H1 (cell line): ENCODE measurements at regions not wholly inside any gene's neighbourhood (a gene's known extent, or its start where the extent isn't known, plus 50 kb on each side); places are given as distances from the start of the nearest gene placed in this dataset.

Experiments used
- CTCF ChIA-PET: fragments of 300-600 bp; sonication (Branson Sonifier 250); formaldehyde crosslinking; loops from one replicate; lab custom pipeline; 2021; ENCODE audit not compliant: partially characterized antibody; lab: Charles Lee
- POLR2A ChIA-PET: fragments of 300-600 bp; sonication (Branson Sonifier 250); formaldehyde crosslinking; loops from one replicate; lab custom pipeline; 2021; ENCODE audit warnings: inconsistent platforms; ENCODE audit not compliant: partially characterized antibody; lab: Charles Lee
- DNase-seq, 2 experiments: peaks; one replicate each; pipeline versions ENCODE4 v3.0.0 to v3.0.0-alpha.2; 2010 to 2022; ENCODE audit warnings: low spot score in 2 of 2, low read depth in 1 of 2, mixed read lengths in 1 of 2
- FAIRE-seq: peaks from 2 replicates; lab custom pipeline; 2011; peaks lifted over from hg19 to GRCh38; lab: Jason Lieb, UNC
- H2AFZ ChIP-seq: 2 replicates; pipeline ENCODE4 v1.8.1; 2012; ENCODE audit warnings: low read length, inconsistent platforms
- H2AK5ac ChIP-seq: 2 replicates; pipeline ENCODE4 v1.6.1; 2013; ENCODE audit warnings: low read depth, low read length
- H2BK120ac ChIP-seq: replicated peaks from 2 replicates; pipeline ENCODE3; 2013; ENCODE audit warnings: low read depth, low read length, inconsistent platforms
- H2BK12ac ChIP-seq: 2 replicates; pipeline ENCODE4 v1.6.1; 2013; ENCODE audit warnings: low read depth, low read length
- H2BK15ac ChIP-seq: 2 replicates; pipeline ENCODE4 v1.6.1; 2013; ENCODE audit warnings: low read length
- H2BK20ac ChIP-seq: 2 replicates; pipeline ENCODE4 v1.6.1; 2013; ENCODE audit warnings: low read length
- H2BK5ac ChIP-seq: 2 replicates; pipeline ENCODE4 v1.6.1; 2013; ENCODE audit warnings: low read depth, low read length
- H3K14ac ChIP-seq: 2 replicates; pipeline ENCODE4 v1.6.1; 2013; ENCODE audit warnings: inconsistent platforms; ENCODE audit not compliant: insufficient read length
- H3K18ac ChIP-seq: 2 replicates; pipeline ENCODE4 v1.6.1; 2013; ENCODE audit warnings: low read length; ENCODE audit errors: extremely low read depth
- H3K23ac ChIP-seq: 2 replicates; pipeline ENCODE4 v1.6.1; 2013; ENCODE audit warnings: inconsistent platforms; ENCODE audit not compliant: insufficient read length
- H3K23me2 ChIP-seq: 2 replicates; pipeline ENCODE4 v1.6.1; 2013; ENCODE audit warnings: low read depth, low read length
- H3K27ac ChIP-seq: 2 replicates; pipeline ENCODE4 v1.6.1; 2011; ENCODE audit warnings: low read depth, low read length, inconsistent platforms
- H3K27me3 ChIP-seq, 4 experiments: replicated peaks in 1 of 4; 1 replicate in 1 of 4; 2 replicates in 3 of 4; pipeline versions ENCODE4 v1.6.1 to v1.8.1; 2011 to 2013; ENCODE audit warnings: low read length in 3 of 4, mild to moderate bottlenecking in 3 of 4, inconsistent platforms in 2 of 4, mixed read lengths in 2 of 4, moderate library complexity in 1 of 4; ENCODE audit not compliant: control insufficient read depth in 3 of 4, insufficient read depth in 3 of 4; ENCODE audit errors: extremely low read depth in 1 of 4
- H3K36me3 ChIP-seq, 4 experiments: 2 replicates each; pipeline versions ENCODE4 v1.6.1 to v1.8.1; 2011 to 2013; ENCODE audit warnings: mild to moderate bottlenecking in 4 of 4, low read length in 3 of 4, moderate library complexity in 2 of 4, control low read depth in 1 of 4, inconsistent platforms in 1 of 4; ENCODE audit not compliant: insufficient read depth in 4 of 4, control insufficient read depth in 2 of 4
- H3K4ac ChIP-seq: replicated peaks from 2 replicates; pipeline ENCODE3; 2013; ENCODE audit warnings: low read length, low read depth, mixed read lengths, inconsistent platforms; ENCODE audit not compliant: insufficient read length
- H3K4me1 ChIP-seq, 4 experiments: replicated peaks in 1 of 4; 1 replicate in 1 of 4; 2 replicates in 3 of 4; pipeline versions ENCODE4 v1.6.1 to v1.8.1; 2011 to 2013; ENCODE audit warnings: low read length in 3 of 4, inconsistent platforms in 2 of 4, mixed read lengths in 1 of 4; ENCODE audit not compliant: insufficient read depth in 4 of 4, control insufficient read depth in 3 of 4
- H3K4me2 ChIP-seq, 2 experiments: 2 replicates each; pipeline versions ENCODE4 v1.6.1 to v1.8.1; 2011 to 2013; ENCODE audit warnings: low read depth in 2 of 2, low read length in 2 of 2, control low read depth in 1 of 2, inconsistent platforms in 1 of 2, mild to moderate bottlenecking in 1 of 2; ENCODE audit not compliant: insufficient read depth in 1 of 2
- H3K4me3 ChIP-seq, 4 experiments: fragments of 200-600, 300-600 bp in 1 of 4; sonication (generic), shearing (Covaris generic), sonication (Bioruptor Twin) in 1 of 4; 2 replicates each; pipeline versions ENCODE4 v1.5.1 to v1.8.1; 2011 to 2016; ENCODE audit warnings: low read length in 4 of 4, low read depth in 3 of 4, control low read depth in 2 of 4, inconsistent platforms in 2 of 4, mild to moderate bottlenecking in 2 of 4, mixed read lengths in 1 of 4, moderate library complexity in 1 of 4; ENCODE audit not compliant: insufficient read depth in 2 of 4; ENCODE audit errors: extremely low read depth in 1 of 4
- H3K56ac ChIP-seq: replicated peaks from 2 replicates; pipeline ENCODE3; 2013; ENCODE audit warnings: low read depth, mild to moderate bottlenecking, mixed read lengths, low read length, inconsistent platforms; ENCODE audit not compliant: insufficient read length
- H3K79me1 ChIP-seq: 2 replicates; pipeline ENCODE4 v1.6.1; 2013; ENCODE audit warnings: low read depth, low read length, control low read depth
- H3K79me2 ChIP-seq, 2 experiments: 2 replicates each; pipeline versions ENCODE4 v1.6.1 to v1.8.1; 2012 to 2013; ENCODE audit warnings: low read length in 2 of 2, mild to moderate bottlenecking in 2 of 2, inconsistent platforms in 1 of 2; ENCODE audit not compliant: insufficient read depth in 2 of 2, control insufficient read depth in 1 of 2
- H3K9ac ChIP-seq, 4 experiments: replicated peaks in 1 of 4; 1 replicate in 1 of 4; 2 replicates in 3 of 4; pipeline versions ENCODE4 v1.6.1 to v1.8.1; 2011 to 2013; ENCODE audit warnings: low read depth in 3 of 4, low read length in 3 of 4, control low read depth in 2 of 4, mild to moderate bottlenecking in 2 of 4, moderate library complexity in 2 of 4, inconsistent platforms in 1 of 4; ENCODE audit errors: extremely low read depth in 1 of 4
- H3K9me3 ChIP-seq, 2 experiments: 2 replicates each; pipeline versions ENCODE4 v1.6.1 to v1.8.1; 2012 to 2013; ENCODE audit warnings: mild to moderate bottlenecking in 2 of 2, moderate library complexity in 2 of 2, control low read depth in 1 of 2, inconsistent platforms in 1 of 2, low read depth in 1 of 2, low read length in 1 of 2, mixed read lengths in 1 of 2; ENCODE audit not compliant: insufficient read depth in 2 of 2
- H4K20me1 ChIP-seq, 2 experiments: replicated peaks in 1 of 2; 2 replicates each; pipeline versions ENCODE3 to v1.8.1; 2011 to 2013; ENCODE audit warnings: inconsistent platforms in 2 of 2, low read length in 2 of 2, mild to moderate bottlenecking in 1 of 2; ENCODE audit not compliant: insufficient read depth in 2 of 2, control insufficient read depth in 1 of 2
- H4K5ac ChIP-seq: 2 replicates; pipeline ENCODE4 v1.6.1; 2013; ENCODE audit warnings: low read length, low read depth, mixed read lengths, inconsistent platforms; ENCODE audit not compliant: insufficient read length
- H4K8ac ChIP-seq: 2 replicates; pipeline ENCODE4 v1.8.0; 2013; ENCODE audit warnings: mild to moderate bottlenecking, moderate library complexity, low read length, inconsistent platforms; ENCODE audit not compliant: insufficient read depth; ENCODE audit errors: extremely low read depth
- H4K91ac ChIP-seq: replicated peaks from 2 replicates; pipeline ENCODE3; 2013; ENCODE audit warnings: low read length, mixed read lengths, inconsistent platforms; ENCODE audit not compliant: insufficient read length
- CBX5 ChIP-seq: fragments of 300-800, 300-1000 bp; sonication (generic); IDR thresholded peaks from 2 replicates; pipeline ENCODE4 v1.7.1; 2016; ENCODE audit warnings: antibody characterized with exemption, low read length, low read depth
- CREB1 ChIP-seq: IDR thresholded peaks from 2 replicates; pipeline ENCODE4 v1.6.1; 2012; ENCODE audit warnings: inconsistent platforms
- EZH2 ChIP-seq: fragments of 200-600 bp; sonication (generic); IDR thresholded peaks from 2 replicates; pipeline ENCODE4 v1.7.1; 2012; ENCODE audit warnings: low read depth, mild to moderate bottlenecking, moderate library complexity, low read length, inconsistent platforms; ENCODE audit not compliant: severe bottlenecking
- KDM4A ChIP-seq: IDR thresholded peaks from one replicate; pipeline ENCODE4 v1.7.1; 2012; ENCODE audit warnings: low read depth, mild to moderate bottlenecking, moderate library complexity, low read length, inconsistent platforms; ENCODE audit not compliant: severe bottlenecking
- NRF1 ChIP-seq: IDR thresholded peaks from 2 replicates; pipeline ENCODE4 v1.6.1; 2011; ENCODE audit warnings: mild to moderate bottlenecking, low read depth, low read length, improper control_type of control experiment
- POLR2AphosphoS5 ChIP-seq: IDR thresholded peaks from 2 replicates; pipeline ENCODE4 v1.6.1; 2011; ENCODE audit warnings: low read depth, low read length
- POU5F1 ChIP-seq: IDR thresholded peaks from 2 replicates; pipeline ENCODE4 v1.6.1; 2011; ENCODE audit warnings: low read depth, mild to moderate bottlenecking, low read length, moderate library complexity
- RBBP5 ChIP-seq: IDR thresholded peaks from 2 replicates; pipeline ENCODE4 v1.7.1; 2012; ENCODE audit warnings: low read depth, mild to moderate bottlenecking, inconsistent platforms, low read length, moderate library complexity, borderline replicate concordance
- RXRA ChIP-seq: IDR thresholded peaks from 2 replicates; pipeline ENCODE4 v1.6.1; 2011; ENCODE audit warnings: low read depth, mild to moderate bottlenecking, low read length, moderate library complexity; ENCODE audit not compliant: insufficient read depth
- SIRT6 ChIP-seq: IDR thresholded peaks from one replicate; pipeline ENCODE4 v1.7.1; 2012; ENCODE audit warnings: low read length, inconsistent platforms
- SUZ12 ChIP-seq: fragments of 200-600 bp; sonication (generic); IDR thresholded peaks from 2 replicates; pipeline ENCODE4 v1.6.1; 2012; ENCODE audit warnings: mild to moderate bottlenecking, inconsistent platforms, low read length, moderate library complexity, mixed read lengths
- ZNF274 ChIP-seq: IDR thresholded peaks from 2 replicates; pipeline ENCODE4 v1.7.0; 2012; ENCODE audit warnings: low read length, borderline replicate concordance; ENCODE audit errors: extremely low read depth
- WGBS, 2 experiments: shearing (Covaris generic) in 1 of 2; methylation state at CpG; one replicate each; pipeline versions ENCODE4 v1.1.6 to v1.1.7; 2013 to 2015; ENCODE audit warnings: low lambda C conversion rate in 2 of 2, mixed read lengths in 2 of 2, inconsistent platforms in 1 of 2, low coverage in 1 of 2, missing lambda C conversion rate in 1 of 2; ENCODE audit not compliant: insufficient replicate concordance in 2 of 2, insufficient coverage in 1 of 2, insufficient read length in 1 of 2; ENCODE audit errors: extremely low coverage in 1 of 2, missing lambda C conversion rate in 1 of 2; 5-methylcytosine and 5-hydroxymethylcytosine counted together
- TF ChIP-seq, protein P1 (sequence below): IDR thresholded peaks from 2 replicates; pipeline ENCODE4 v1.6.1; 2012; ENCODE audit warnings: inconsistent platforms
- TF ChIP-seq, protein P2 (sequence below): IDR thresholded peaks from 2 replicates; pipeline ENCODE4 v1.6.1; 2011; ENCODE audit warnings: low read depth, mild to moderate bottlenecking, low read length; ENCODE audit not compliant: insufficient read depth

DNA sequence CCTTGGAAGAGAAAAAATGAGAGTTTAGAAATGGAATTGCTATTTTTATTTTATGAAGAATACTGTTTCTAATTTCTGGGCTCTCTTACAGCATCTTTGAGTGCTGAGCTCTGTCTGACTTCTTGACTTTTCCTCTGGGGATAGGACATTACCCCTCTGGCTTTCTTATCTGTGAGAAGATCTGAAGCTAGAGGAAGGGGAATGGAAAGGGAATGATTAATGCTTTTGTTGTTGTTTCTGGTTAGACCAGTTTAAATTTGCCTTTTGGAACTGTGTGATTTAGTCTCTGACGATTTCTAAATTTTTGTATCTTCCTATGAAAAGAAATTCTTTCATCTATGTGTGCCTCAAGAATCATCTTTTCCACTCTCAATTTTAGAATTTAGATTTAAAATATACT lies 811.4 kb downstream of the REEP3 start:
- H3K56ac ChIP-seq, result no peak overlapping the region
- no peak overlapping the region for H2AK5ac ChIP-seq
- no peaks in the 10 kb centered on the region for H3K79me1 ChIP-seq
- DNase-seq, result no peak
- no peak overlapping the region for H2BK5ac ChIP-seq
- H3K4me1 ChIP-seq, result no peaks in the 10 kb centered on the region
- no peak overlapping the region for H2BK12ac ChIP-seq
- no peaks in the 10 kb centered on the region; a peak in 1 of 4 replicates for H3K9me3 ChIP-seq
- no peak overlapping the region for H3K9ac ChIP-seq
- no peaks in the 10 kb centered on the region for H4K20me1 ChIP-seq
- H3K4me2 ChIP-seq, result no peak overlapping the region
- H4K91ac ChIP-seq, result no peak overlapping the region
- POLR2A ChIA-PET, result no interaction called here
- H3K18ac ChIP-seq, result no peak overlapping the region
- no peaks in the 10 kb centered on the region for H3K23me2 ChIP-seq
- H3K14ac ChIP-seq, result no peak overlapping the region
- no peak overlapping the region for H4K5ac ChIP-seq
- CTCF ChIA-PET, result interaction anchor here (1.2 kb wide), 1 partner anchor 33 kb away, joined by 4 read pairs; no protein-coding TSS in a partner anchor
- H3K36me3 ChIP-seq, result no peaks in the 10 kb centered on the region; a peak in 1 of 8 replicates
- no peaks in the 10 kb centered on the region for H3K79me2 ChIP-seq
- H3K27ac ChIP-seq, result no peak overlapping the region
- H3K4me3 ChIP-seq, result no peak overlapping the region
- H3K23ac ChIP-seq, result no peak overlapping the region
- no peak overlapping the region for H2BK120ac ChIP-seq
- no peak overlapping the region for H2AFZ ChIP-seq
- no peaks in the 10 kb centered on the region for H3K27me3 ChIP-seq
- 92% methylated on average over 1 of the region's 1 CpG; no CpG with 5 or more reads in 1 of the 2 experiments for WGBS, 2 experiments
- FAIRE-seq, result no peak
- H2BK20ac ChIP-seq, result no peak overlapping the region
- no peak overlapping the region for H3K4ac ChIP-seq
- H2BK15ac ChIP-seq, result no peak overlapping the region
- H4K8ac ChIP-seq, result no peak overlapping the region
- TF ChIP-seq RBBP5, result no peak
- no peak for TF ChIP-seq SUZ12
- TF ChIP-seq, protein P1, sequence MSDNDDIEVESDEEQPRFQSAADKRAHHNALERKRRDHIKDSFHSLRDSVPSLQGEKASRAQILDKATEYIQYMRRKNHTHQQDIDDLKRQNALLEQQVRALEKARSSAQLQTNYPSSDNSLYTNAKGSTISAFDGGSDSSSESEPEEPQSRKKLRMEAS, result no peak
- no peak for TF ChIP-seq EZH2
- no peak for TF ChIP-seq ZNF274
- TF ChIP-seq POU5F1, result no peak
- no peak for TF ChIP-seq POLR2AphosphoS5
- TF ChIP-seq, protein P2, sequence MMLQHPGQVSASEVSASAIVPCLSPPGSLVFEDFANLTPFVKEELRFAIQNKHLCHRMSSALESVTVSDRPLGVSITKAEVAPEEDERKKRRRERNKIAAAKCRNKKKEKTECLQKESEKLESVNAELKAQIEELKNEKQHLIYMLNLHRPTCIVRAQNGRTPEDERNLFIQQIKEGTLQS, result no peak
- no peak for TF ChIP-seq NRF1
- no peak for TF ChIP-seq CREB1
- TF ChIP-seq RXRA, result no peak
- TF ChIP-seq CBX5, result no peak
- no peak for TF ChIP-seq KDM4A
- TF ChIP-seq SIRT6, result no peak
